Upper lobe of right lung (tissue), 1 donor: ENCODE measurements at regions not wholly inside any gene's neighbourhood (a gene's known extent, or its start where the extent isn't known, plus 50 kb on each side); places are given as distances from the start of the nearest gene placed in this dataset.

Experiments
- ATAC-seq: fragments of 200-7000 bp; cut with Tn5 transposase; one replicate; pipeline ENCODE4 v1.9.1; 2020; ENCODE audit warnings: mild to moderate bottlenecking, moderate library complexity
- DNase-seq: peaks from one replicate; pipeline ENCODE4 v3.0.0-alpha.2; 2020
- H3K27ac ChIP-seq: fragments of 200-600 bp; one replicate; pipeline ENCODE4 v1.8.0; 2022
- H3K27me3 ChIP-seq: fragments of 200-600 bp; one replicate; pipeline ENCODE4 v1.8.0; 2022; ENCODE audit warnings: mild to moderate bottlenecking
- H3K36me3 ChIP-seq: fragments of 200-600 bp; one replicate; pipeline ENCODE4 v1.8.0; 2022
- H3K4me1 ChIP-seq: fragments of 200-600 bp; one replicate; pipeline ENCODE4 v1.8.0; 2022
- H3K4me3 ChIP-seq: fragments of 200-600 bp; one replicate; pipeline ENCODE4 v1.8.0; 2022; ENCODE audit warnings: mild to moderate bottlenecking
- H3K9me3 ChIP-seq: fragments of 200-600 bp; one replicate; pipeline ENCODE4 v1.8.0; 2022
- CTCF ChIP-seq: fragments of 200-600 bp; IDR thresholded peaks from one replicate; pipeline ENCODE4 v1.8.0; 2022; ENCODE audit warnings: antibody characterized with exemption
- intact Hi-C: fragments of 100-400 bp; cut with DNase I; formaldehyde crosslinking; loops from one replicate; pipeline ENCODE4 v1.11.0; 2022
- donor health status: DM: no; HTN: yes; CAD: no; lungs with severe emphysema.

GRCh38 chr6:131382631-131383030 is 190.4 kb upstream of the ARG1 start:
- intact Hi-C loops: no loop called here
- H3K4me1 ChIP-seq: no peaks in the 10 kb centered on the region
- TF ChIP-seq CTCF: no peak
- no peak overlapping the region for H3K4me3 ChIP-seq
- no peaks in the 10 kb centered on the region for H3K9me3 ChIP-seq
- H3K36me3 ChIP-seq: no peaks in the 10 kb centered on the region
- no peak for DNase-seq
- no peak for ATAC-seq
- H3K27ac ChIP-seq: no peak overlapping the region
- no peaks in the 10 kb centered on the region for H3K27me3 ChIP-seq

GRCh38 chr6:131383421-131384411 is 189.3 kb upstream of the ARG1 start:
- Histone ChIP-seq H3K36me3 (no peaks in the 10 kb centered on the region), H3K4me3 (no peak overlapping the region), H3K9me3 (no peaks in the 10 kb centered on the region), H3K4me1 (no peaks in the 10 kb centered on the region), H3K27ac (no peak overlapping the region), H3K27me3 (no peaks in the 10 kb centered on the region)
- no peak for TF ChIP-seq CTCF
- intact Hi-C loops: no loop called here
- DNase-seq (no peak), ATAC-seq (peak; percentile 58)

- no peak for ATAC-seq
- Histone ChIP-seq H3K4me1 (no peaks in the 10 kb centered on the region), H3K4me3 (no peak overlapping the region), H3K27me3 (no peaks in the 10 kb centered on the region), H3K27ac (no peak overlapping the region), H3K9me3 (no peaks in the 10 kb centered on the region), H3K36me3 (no peaks in the 10 kb centered on the region)
- intact Hi-C loops: no loop called here
- no peak for DNase-seq
- TF ChIP-seq CTCF: no peak
These were observed 185.2 kb upstream of the ARG1 start for GRCh38 chr6:131387562-131388447.

- H3K27ac ChIP-seq: no peak overlapping the region
- no peak for ATAC-seq
- no peak for TF ChIP-seq CTCF
- H3K27me3 ChIP-seq: no peaks in the 10 kb centered on the region
- DNase-seq: no peak
- no peak overlapping the region for H3K4me3 ChIP-seq
- H3K9me3 ChIP-seq: no peaks in the 10 kb centered on the region
- no peaks in the 10 kb centered on the region for H3K4me1 ChIP-seq
- intact Hi-C loops: no loop called here
- H3K36me3 ChIP-seq: no peaks in the 10 kb centered on the region
These were observed 182.7 kb upstream of the ARG1 start for GRCh38 chr6:131390322-131390721.

- Histone ChIP-seq H3K27me3 (no peaks in the 10 kb centered on the region), H3K4me1 (no peaks in the 10 kb centered on the region), H3K36me3 (no peaks in the 10 kb centered on the region), H3K9me3 (no peaks in the 10 kb centered on the region), H3K4me3 (no peak overlapping the region), H3K27ac (no peak overlapping the region)
- DNase-seq: no peak
- no peak for ATAC-seq
- intact Hi-C loops: no loop called here
- no peak for TF ChIP-seq CTCF
These were observed 181.9 kb upstream of the ARG1 start for GRCh38 chr6:131391116-131391515.
